ENCODE measurements at regions not wholly inside any gene's neighbourhood (a gene's known extent, or its start where the extent isn't known, plus 50 kb on each side); places are given as distances from the start of the nearest gene placed in this dataset.

DNA sequence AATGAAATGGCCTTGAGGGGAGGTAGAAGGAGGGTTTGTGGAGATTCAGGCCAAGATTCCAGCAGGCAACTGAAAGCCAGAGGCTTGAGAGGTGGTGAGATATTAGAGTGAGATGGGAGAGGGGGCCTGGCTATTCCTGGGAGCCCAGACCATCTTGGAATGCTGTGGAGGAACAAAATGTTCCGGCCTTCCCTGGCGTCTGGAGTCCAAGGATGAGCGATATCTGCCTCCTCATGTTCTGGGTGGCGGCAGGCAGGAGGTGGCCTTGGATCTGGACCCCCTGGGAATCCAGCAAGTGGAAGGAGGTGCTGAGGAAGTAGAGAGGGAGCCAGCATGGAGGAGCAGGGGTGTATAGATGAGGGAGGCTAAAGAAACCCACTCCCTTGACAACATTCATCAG, 335.9 kb downstream of the CYP26B1 start:
- no peak for TF ChIP-seq ZFX (IDR thresholded peaks at IDR 0.05; ENCODE audit: borderline replicate concordance)
- TF ChIP-seq, protein P1, sequence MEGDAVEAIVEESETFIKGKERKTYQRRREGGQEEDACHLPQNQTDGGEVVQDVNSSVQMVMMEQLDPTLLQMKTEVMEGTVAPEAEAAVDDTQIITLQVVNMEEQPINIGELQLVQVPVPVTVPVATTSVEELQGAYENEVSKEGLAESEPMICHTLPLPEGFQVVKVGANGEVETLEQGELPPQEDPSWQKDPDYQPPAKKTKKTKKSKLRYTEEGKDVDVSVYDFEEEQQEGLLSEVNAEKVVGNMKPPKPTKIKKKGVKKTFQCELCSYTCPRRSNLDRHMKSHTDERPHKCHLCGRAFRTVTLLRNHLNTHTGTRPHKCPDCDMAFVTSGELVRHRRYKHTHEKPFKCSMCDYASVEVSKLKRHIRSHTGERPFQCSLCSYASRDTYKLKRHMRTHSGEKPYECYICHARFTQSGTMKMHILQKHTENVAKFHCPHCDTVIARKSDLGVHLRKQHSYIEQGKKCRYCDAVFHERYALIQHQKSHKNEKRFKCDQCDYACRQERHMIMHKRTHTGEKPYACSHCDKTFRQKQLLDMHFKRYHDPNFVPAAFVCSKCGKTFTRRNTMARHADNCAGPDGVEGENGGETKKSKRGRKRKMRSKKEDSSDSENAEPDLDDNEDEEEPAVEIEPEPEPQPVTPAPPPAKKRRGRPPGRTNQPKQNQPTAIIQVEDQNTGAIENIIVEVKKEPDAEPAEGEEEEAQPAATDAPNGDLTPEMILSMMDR (IDR thresholded peaks at IDR 0.05): no peak
